Panc1 (cell line): ENCODE measurements at regions not wholly inside any gene's neighbourhood (a gene's known extent, or its start where the extent isn't known, plus 50 kb on each side); places are given as distances from the start of the nearest gene placed in this dataset.

Source experiments
- CTCF ChIP-seq: fragments of 450-650 bp; IDR thresholded peaks from 2 replicates; pipeline ENCODE4 v1.5.1; 2017; ENCODE audit warnings: mild to moderate bottlenecking
- POLR2AphosphoS5 ChIP-seq: IDR thresholded peaks from 2 replicates; pipeline ENCODE4 v1.6.1; 2012; ENCODE audit warnings: mild to moderate bottlenecking, low read depth, low read length, moderate library complexity
- TCF7L2 ChIP-seq: IDR thresholded peaks from 2 replicates; pipeline ENCODE4 v1.6.1; 2011; ENCODE audit warnings: mild to moderate bottlenecking, low read depth, low read length, inconsistent platforms

- TF ChIP-seq CTCF (no peak), POLR2AphosphoS5 (no peak), TCF7L2 (no peak)
Observed at GRCh38 chr1:86227026-86227425, 70.5 kb upstream of the COL24A1 start.
